ENCODE measurements at regions not wholly inside any gene's neighbourhood (a gene's known extent, or its start where the extent isn't known, plus 50 kb on each side); places are given as distances from the start of the nearest gene placed in this dataset.

DNA sequence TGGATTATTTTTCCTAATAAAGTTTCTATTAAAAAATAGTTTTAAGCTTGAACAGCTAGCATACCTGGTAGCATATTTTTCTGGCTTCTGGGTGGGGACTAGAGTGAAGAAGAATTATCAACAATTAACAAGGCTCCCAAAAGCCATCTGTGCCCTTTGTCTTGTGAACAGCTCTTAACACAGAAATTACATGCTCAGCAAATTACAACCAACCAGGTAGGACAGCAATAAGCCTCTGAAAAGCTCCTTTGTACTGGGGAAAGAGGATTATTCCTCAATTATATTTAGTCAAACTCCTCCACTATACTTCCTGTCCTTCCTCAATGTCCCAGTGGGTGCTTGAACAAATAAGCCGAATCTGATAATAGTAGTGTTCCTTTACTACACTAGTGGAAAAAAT lies 162.8 kb downstream of the RAB38 start:
- ATAC-seq (no peak), DNase-seq (ENCODE audit: low spot score) (no peak)
- Histone ChIP-seq H4K20me1 (replicated peaks; ENCODE audit: insufficient read depth) (no peaks in the 10 kb centered on the region), H3K36me3 (ENCODE audit: insufficient read depth) (no peaks in the 10 kb centered on the region), H3K9me2 (ENCODE audit: insufficient read depth) (no peaks in the 10 kb centered on the region), H3F3A (replicated peaks; ENCODE audit: low read depth) (no peaks in the 10 kb centered on the region), H2AFZ (0 out of 2 replicates have a peak overlapping the region, but pooled peaks have one; percentile 38), H3K4me2 (no peak overlapping the region), H3K79me2 (replicated peaks; ENCODE audit: insufficient read depth) (no peaks in the 10 kb centered on the region), H3K27me3 (ENCODE audit: insufficient read depth) (no peaks in the 10 kb centered on the region), H3K27ac (ENCODE audit: low read depth) (no peak overlapping the region), H3K4me3 (no peak overlapping the region), H3K4me1 (ENCODE audit: insufficient read depth) (no peaks in the 10 kb centered on the region)
- Mint-ChIP-seq H3K4me3 (no peak overlapping the region), H3K27me3 (ENCODE audit: insufficient read depth, low read depth, poor library complexity) (no peaks in the 10 kb centered on the region), H3K36me3 (ENCODE audit: low read depth) (no peaks in the 10 kb centered on the region), H3K4me1 (no peaks in the 10 kb centered on the region; the same call in 2 of the 3 replicates), H3K27ac (no peak overlapping the region), H3K9me3 (no peaks in the 10 kb centered on the region)
- TF ChIP-seq, protein P1, sequence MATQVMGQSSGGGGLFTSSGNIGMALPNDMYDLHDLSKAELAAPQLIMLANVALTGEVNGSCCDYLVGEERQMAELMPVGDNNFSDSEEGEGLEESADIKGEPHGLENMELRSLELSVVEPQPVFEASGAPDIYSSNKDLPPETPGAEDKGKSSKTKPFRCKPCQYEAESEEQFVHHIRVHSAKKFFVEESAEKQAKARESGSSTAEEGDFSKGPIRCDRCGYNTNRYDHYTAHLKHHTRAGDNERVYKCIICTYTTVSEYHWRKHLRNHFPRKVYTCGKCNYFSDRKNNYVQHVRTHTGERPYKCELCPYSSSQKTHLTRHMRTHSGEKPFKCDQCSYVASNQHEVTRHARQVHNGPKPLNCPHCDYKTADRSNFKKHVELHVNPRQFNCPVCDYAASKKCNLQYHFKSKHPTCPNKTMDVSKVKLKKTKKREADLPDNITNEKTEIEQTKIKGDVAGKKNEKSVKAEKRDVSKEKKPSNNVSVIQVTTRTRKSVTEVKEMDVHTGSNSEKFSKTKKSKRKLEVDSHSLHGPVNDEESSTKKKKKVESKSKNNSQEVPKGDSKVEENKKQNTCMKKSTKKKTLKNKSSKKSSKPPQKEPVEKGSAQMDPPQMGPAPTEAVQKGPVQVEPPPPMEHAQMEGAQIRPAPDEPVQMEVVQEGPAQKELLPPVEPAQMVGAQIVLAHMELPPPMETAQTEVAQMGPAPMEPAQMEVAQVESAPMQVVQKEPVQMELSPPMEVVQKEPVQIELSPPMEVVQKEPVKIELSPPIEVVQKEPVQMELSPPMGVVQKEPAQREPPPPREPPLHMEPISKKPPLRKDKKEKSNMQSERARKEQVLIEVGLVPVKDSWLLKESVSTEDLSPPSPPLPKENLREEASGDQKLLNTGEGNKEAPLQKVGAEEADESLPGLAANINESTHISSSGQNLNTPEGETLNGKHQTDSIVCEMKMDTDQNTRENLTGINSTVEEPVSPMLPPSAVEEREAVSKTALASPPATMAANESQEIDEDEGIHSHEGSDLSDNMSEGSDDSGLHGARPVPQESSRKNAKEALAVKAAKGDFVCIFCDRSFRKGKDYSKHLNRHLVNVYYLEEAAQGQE (IDR thresholded peaks at IDR 0.05; ENCODE audit: unreplicated experiment) = no peak
- TF ChIP-seq CREB1 (CRISPR knock-in tag; IDR thresholded peaks at IDR 0.05; ENCODE audit: low read depth) = no peak
- TF ChIP-seq, protein P2, sequence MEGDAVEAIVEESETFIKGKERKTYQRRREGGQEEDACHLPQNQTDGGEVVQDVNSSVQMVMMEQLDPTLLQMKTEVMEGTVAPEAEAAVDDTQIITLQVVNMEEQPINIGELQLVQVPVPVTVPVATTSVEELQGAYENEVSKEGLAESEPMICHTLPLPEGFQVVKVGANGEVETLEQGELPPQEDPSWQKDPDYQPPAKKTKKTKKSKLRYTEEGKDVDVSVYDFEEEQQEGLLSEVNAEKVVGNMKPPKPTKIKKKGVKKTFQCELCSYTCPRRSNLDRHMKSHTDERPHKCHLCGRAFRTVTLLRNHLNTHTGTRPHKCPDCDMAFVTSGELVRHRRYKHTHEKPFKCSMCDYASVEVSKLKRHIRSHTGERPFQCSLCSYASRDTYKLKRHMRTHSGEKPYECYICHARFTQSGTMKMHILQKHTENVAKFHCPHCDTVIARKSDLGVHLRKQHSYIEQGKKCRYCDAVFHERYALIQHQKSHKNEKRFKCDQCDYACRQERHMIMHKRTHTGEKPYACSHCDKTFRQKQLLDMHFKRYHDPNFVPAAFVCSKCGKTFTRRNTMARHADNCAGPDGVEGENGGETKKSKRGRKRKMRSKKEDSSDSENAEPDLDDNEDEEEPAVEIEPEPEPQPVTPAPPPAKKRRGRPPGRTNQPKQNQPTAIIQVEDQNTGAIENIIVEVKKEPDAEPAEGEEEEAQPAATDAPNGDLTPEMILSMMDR (conservative IDR thresholded peaks at IDR 0.05; ENCODE audit: low read depth in 2 of 2) = no peak
- no peak for TF ChIP-seq EZH2phosphoT487 (IDR thresholded peaks at IDR 0.05; ENCODE audit: unreplicated experiment)
- TF ChIP-seq JUNB (IDR thresholded peaks at IDR 0.05; ENCODE audit: unreplicated experiment) = no peak
- TF ChIP-seq, protein P3, sequence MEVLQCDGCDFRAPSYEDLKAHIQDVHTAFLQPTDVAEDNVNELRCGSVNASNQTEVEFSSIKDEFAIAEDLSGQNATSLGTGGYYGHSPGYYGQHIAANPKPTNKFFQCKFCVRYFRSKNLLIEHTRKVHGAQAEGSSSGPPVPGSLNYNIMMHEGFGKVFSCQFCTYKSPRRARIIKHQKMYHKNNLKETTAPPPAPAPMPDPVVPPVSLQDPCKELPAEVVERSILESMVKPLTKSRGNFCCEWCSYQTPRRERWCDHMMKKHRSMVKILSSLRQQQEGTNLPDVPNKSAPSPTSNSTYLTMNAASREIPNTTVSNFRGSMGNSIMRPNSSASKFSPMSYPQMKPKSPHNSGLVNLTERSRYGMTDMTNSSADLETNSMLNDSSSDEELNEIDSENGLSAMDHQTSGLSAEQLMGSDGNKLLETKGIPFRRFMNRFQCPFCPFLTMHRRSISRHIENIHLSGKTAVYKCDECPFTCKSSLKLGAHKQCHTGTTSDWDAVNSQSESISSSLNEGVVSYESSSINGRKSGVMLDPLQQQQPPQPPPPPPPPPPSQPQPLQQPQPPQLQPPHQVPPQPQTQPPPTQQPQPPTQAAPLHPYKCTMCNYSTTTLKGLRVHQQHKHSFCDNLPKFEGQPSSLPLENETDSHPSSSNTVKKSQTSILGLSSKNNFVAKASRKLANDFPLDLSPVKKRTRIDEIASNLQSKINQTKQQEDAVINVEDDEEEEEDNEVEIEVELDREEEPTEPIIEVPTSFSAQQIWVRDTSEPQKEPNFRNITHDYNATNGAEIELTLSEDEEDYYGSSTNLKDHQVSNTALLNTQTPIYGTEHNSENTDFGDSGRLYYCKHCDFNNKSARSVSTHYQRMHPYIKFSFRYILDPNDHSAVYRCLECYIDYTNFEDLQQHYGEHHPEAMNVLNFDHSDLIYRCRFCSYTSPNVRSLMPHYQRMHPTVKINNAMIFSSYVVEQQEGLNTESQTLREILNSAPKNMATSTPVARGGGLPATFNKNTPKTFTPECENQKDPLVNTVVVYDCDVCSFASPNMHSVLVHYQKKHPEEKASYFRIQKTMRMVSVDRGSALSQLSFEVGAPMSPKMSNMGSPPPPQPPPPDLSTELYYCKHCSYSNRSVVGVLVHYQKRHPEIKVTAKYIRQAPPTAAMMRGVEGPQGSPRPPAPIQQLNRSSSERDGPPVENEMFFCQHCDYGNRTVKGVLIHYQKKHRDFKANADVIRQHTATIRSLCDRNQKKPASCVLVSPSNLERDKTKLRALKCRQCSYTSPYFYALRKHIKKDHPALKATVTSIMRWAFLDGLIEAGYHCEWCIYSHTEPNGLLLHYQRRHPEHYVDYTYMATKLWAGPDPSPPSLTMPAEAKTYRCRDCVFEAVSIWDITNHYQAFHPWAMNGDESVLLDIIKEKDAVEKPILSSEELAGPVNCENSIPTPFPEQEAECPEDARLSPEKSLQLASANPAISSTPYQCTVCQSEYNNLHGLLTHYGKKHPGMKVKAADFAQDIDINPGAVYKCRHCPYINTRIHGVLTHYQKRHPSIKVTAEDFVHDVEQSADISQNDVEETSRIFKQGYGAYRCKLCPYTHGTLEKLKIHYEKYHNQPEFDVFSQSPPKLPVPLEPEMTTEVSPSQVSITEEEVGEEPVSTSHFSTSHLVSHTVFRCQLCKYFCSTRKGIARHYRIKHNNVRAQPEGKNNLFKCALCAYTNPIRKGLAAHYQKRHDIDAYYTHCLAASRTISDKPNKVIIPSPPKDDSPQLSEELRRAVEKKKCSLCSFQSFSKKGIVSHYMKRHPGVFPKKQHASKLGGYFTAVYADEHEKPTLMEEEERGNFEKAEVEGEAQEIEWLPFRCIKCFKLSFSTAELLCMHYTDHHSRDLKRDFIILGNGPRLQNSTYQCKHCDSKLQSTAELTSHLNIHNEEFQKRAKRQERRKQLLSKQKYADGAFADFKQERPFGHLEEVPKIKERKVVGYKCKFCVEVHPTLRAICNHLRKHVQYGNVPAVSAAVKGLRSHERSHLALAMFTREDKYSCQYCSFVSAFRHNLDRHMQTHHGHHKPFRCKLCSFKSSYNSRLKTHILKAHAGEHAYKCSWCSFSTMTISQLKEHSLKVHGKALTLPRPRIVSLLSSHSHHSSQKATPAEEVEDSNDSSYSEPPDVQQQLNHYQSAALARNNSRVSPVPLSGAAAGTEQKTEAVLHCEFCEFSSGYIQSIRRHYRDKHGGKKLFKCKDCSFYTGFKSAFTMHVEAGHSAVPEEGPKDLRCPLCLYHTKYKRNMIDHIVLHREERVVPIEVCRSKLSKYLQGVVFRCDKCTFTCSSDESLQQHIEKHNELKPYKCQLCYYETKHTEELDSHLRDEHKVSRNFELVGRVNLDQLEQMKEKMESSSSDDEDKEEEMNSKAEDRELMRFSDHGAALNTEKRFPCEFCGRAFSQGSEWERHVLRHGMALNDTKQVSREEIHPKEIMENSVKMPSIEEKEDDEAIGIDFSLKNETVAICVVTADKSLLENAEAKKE (CRISPR knock-in tag; IDR thresholded peaks at IDR 0.05) = no peak
- TF ChIP-seq POLR2AphosphoS5 (IDR thresholded peaks at IDR 0.05; ENCODE audit: low read depth) = no peak
- no peak for TF ChIP-seq STAT1 (IDR thresholded peaks at IDR 0.05; ENCODE audit: unreplicated experiment)
- TF ChIP-seq NANOG (IDR thresholded peaks at IDR 0.05; ENCODE audit: borderline replicate concordance) = no peak

Data from GM23338 (cell line).